Gastrocnemius medialis (tissue), 4 donors: ENCODE measurements at regions not wholly inside any gene's neighbourhood (a gene's known extent, or its start where the extent isn't known, plus 50 kb on each side); places are given as distances from the start of the nearest gene placed in this dataset.

Source experiments
- CTCF ChIP-seq, 5 experiments: fragments of 450-650 bp in 3 of 5; fragments of 200-600 bp in 2 of 5; sonication (generic) in 2 of 5; IDR thresholded peaks in 4 of 5; conservative IDR thresholded peaks in 1 of 5; 1 replicate in 4 of 5; 2 replicates in 1 of 5; pipeline ENCODE4 v1.5.1; 2016 to 2019; ENCODE audit warnings: antibody characterized with exemption in 5 of 5, mild to moderate bottlenecking in 3 of 5, moderate library complexity in 3 of 5
- POLR2A ChIP-seq, 2 donors: fragments of 450-650 bp; IDR thresholded peaks; one replicate each; pipeline ENCODE4 v1.6.1; 2017; ENCODE audit warnings: antibody characterized with exemption in 2 of 2, mild to moderate bottlenecking in 2 of 2, moderate library complexity in 2 of 2

GRCh38 chr2:16130541-16130880 is 190.2 kb downstream of the MYCN start:
- TF ChIP-seq CTCF (IDR thresholded peaks at IDR 0.05 in 4 of 5, conservative IDR thresholded peaks at IDR 0.05 in 1 of 5): no peak
- TF ChIP-seq POLR2A (IDR thresholded peaks at IDR 0.05): no peak
